ENCODE measurements at regions not wholly inside any gene's neighbourhood (a gene's known extent, or its start where the extent isn't known, plus 50 kb on each side); places are given as distances from the start of the nearest gene placed in this dataset.
"Not testable (repeated sequence)": the region's sequence is repeated elsewhere in the genome, so short reads cannot be mapped to it uniquely, and the experiment has no call there.

GRCh38 chr13:76319921-76320320 lies 566.3 kb downstream of the KCTD12 start:
- FAIRE-seq = no peak
- no peaks in the 10 kb centered on the region for H3K4me1 ChIP-seq (ENCODE audit: control insufficient read depth in 3 of 3, insufficient read depth in 2 of 3, low read depth in 1 of 3, low read length in 2 of 3)
- no peaks in the 10 kb centered on the region for H3K27me3 ChIP-seq (ENCODE audit: control insufficient read depth in 3 of 3, insufficient read depth in 3 of 3, low read length in 3 of 3)
- no peak for DNase-seq
- H3K36me3 ChIP-seq (ENCODE audit: control insufficient read depth in 3 of 3, insufficient read depth in 2 of 3, low read depth in 1 of 3, low read length in 3 of 3) = no peaks in the 10 kb centered on the region
- H3K4me3 ChIP-seq (ENCODE audit: low read depth in 1 of 3, low read length in 3 of 3) = no peak overlapping the region
- no peaks in the 10 kb centered on the region for H3K9me3 ChIP-seq (ENCODE audit: control insufficient read depth in 2 of 2, insufficient read depth in 1 of 2, low read depth in 1 of 2, low read length in 1 of 2)
- H3K27ac ChIP-seq (ENCODE audit: low read depth in 1 of 3, low read length in 2 of 3) = no peak overlapping the region

- FAIRE-seq (no peak), DNase-seq (no peak)
- H3K27ac ChIP-seq (ENCODE audit: low read depth in 1 of 3, low read length in 2 of 3) = no peak overlapping the region
- H3K27me3 ChIP-seq (ENCODE audit: control insufficient read depth in 3 of 3, insufficient read depth in 3 of 3, low read length in 3 of 3) = no peaks in the 10 kb centered on the region
- H3K9me3 ChIP-seq (ENCODE audit: control insufficient read depth in 2 of 2, insufficient read depth in 1 of 2, low read depth in 1 of 2, low read length in 1 of 2) = no peaks in the 10 kb centered on the region
- H3K4me3 ChIP-seq (ENCODE audit: low read depth in 1 of 3, low read length in 3 of 3) = no peak overlapping the region
- H3K36me3 ChIP-seq (ENCODE audit: control insufficient read depth in 3 of 3, insufficient read depth in 2 of 3, low read depth in 1 of 3, low read length in 3 of 3) = no peaks in the 10 kb centered on the region
- no peaks in the 10 kb centered on the region for H3K4me1 ChIP-seq (ENCODE audit: control insufficient read depth in 3 of 3, insufficient read depth in 2 of 3, low read depth in 1 of 3, low read length in 2 of 3)
Observed at GRCh38 chr13:76316998-76317527, 569.1 kb downstream of the KCTD12 start.

GRCh38 chr13:76314495-76314894 lies 571.7 kb downstream of the KCTD12 start:
- no peak overlapping the region for H3K27ac ChIP-seq (ENCODE audit: low read depth in 1 of 3, low read length in 2 of 3)

GRCh38 chr13:76307142-76307541 lies 579.1 kb downstream of the KCTD12 start:
- H3K27ac ChIP-seq (ENCODE audit: low read depth in 1 of 3, low read length in 2 of 3) = no peak overlapping the region
- H3K9me3 ChIP-seq (ENCODE audit: control insufficient read depth in 2 of 2, insufficient read depth in 1 of 2, low read depth in 1 of 2, low read length in 1 of 2) = no peaks in the 10 kb centered on the region
- H3K4me3 ChIP-seq (ENCODE audit: low read depth in 1 of 3, low read length in 3 of 3) = no peak overlapping the region
- WGBS, 3 donors = 43 to 57% (median 53%) methylated on average over 4 of the region's 4 CpGs
- no peaks in the 10 kb centered on the region for H3K27me3 ChIP-seq (ENCODE audit: control insufficient read depth in 3 of 3, insufficient read depth in 3 of 3, low read length in 3 of 3)
- FAIRE-seq (no peak), DNase-seq (no peak)
- H3K4me1 ChIP-seq (ENCODE audit: control insufficient read depth in 3 of 3, insufficient read depth in 2 of 3, low read depth in 1 of 3, low read length in 2 of 3) = no peaks in the 10 kb centered on the region
- H3K36me3 ChIP-seq (ENCODE audit: control insufficient read depth in 3 of 3, insufficient read depth in 2 of 3, low read depth in 1 of 3, low read length in 3 of 3) = no peaks in the 10 kb centered on the region

More at GRCh38 chr13:76314495-76314894, 571.7 kb downstream of the KCTD12 start:
- Histone ChIP-seq H3K9me3 (ENCODE audit: control insufficient read depth in 2 of 2, insufficient read depth in 1 of 2, low read depth in 1 of 2, low read length in 1 of 2) (no peaks in the 10 kb centered on the region), H3K4me1 (ENCODE audit: control insufficient read depth in 3 of 3, insufficient read depth in 2 of 3, low read depth in 1 of 3, low read length in 2 of 3) (no peaks in the 10 kb centered on the region), H3K27me3 (ENCODE audit: control insufficient read depth in 3 of 3, insufficient read depth in 3 of 3, low read length in 3 of 3) (no peaks in the 10 kb centered on the region), H3K36me3 (ENCODE audit: control insufficient read depth in 3 of 3, insufficient read depth in 2 of 3, low read depth in 1 of 3, low read length in 3 of 3) (no peaks in the 10 kb centered on the region), H3K4me3 (ENCODE audit: low read depth in 1 of 3, low read length in 3 of 3) (no peak overlapping the region)
- FAIRE-seq (no peak), DNase-seq (no peak)
- 77 to 83% (median 83%) methylated on average over 6 of the region's 6 CpGs for WGBS, 3 donors

- FAIRE-seq = no peak
- DNase-seq = no peak
- H3K4me1 ChIP-seq (ENCODE audit: control insufficient read depth in 3 of 3, insufficient read depth in 2 of 3, low read depth in 1 of 3, low read length in 2 of 3) = no peaks in the 10 kb centered on the region
- no peak overlapping the region for H3K4me3 ChIP-seq (ENCODE audit: low read depth in 1 of 3, low read length in 3 of 3)
- H3K27me3 ChIP-seq (ENCODE audit: control insufficient read depth in 3 of 3, insufficient read depth in 3 of 3, low read length in 3 of 3) = no peaks in the 10 kb centered on the region
- H3K27ac ChIP-seq (ENCODE audit: low read depth in 1 of 3, low read length in 2 of 3) = no peak overlapping the region
- H3K9me3 ChIP-seq (ENCODE audit: control insufficient read depth in 2 of 2, insufficient read depth in 1 of 2, low read depth in 1 of 2, low read length in 1 of 2) = no peaks in the 10 kb centered on the region
- 62 to 75% (median 71%) methylated on average over 4 of the region's 4 CpGs for WGBS, 3 donors
- H3K36me3 ChIP-seq (ENCODE audit: control insufficient read depth in 3 of 3, insufficient read depth in 2 of 3, low read depth in 1 of 3, low read length in 3 of 3) = no peaks in the 10 kb centered on the region
Observed at GRCh38 chr13:76300688-76301087, 585.5 kb downstream of the KCTD12 start.

GRCh38 chr13:76297331-76297730 lies 588.9 kb downstream of the KCTD12 start:
- WGBS, 3 donors = 83 to 88% (median 84%) methylated on average over 6 of the region's 6 CpGs
- DNase-seq (no peak), FAIRE-seq (no peak)

GRCh38 chr13:76296751-76297150 lies 589.5 kb downstream of the KCTD12 start:
- Histone ChIP-seq H3K27me3 (ENCODE audit: control insufficient read depth in 3 of 3, insufficient read depth in 3 of 3, low read length in 3 of 3) (no peaks in the 10 kb centered on the region), H3K4me1 (ENCODE audit: control insufficient read depth in 3 of 3, insufficient read depth in 2 of 3, low read depth in 1 of 3, low read length in 2 of 3) (no peaks in the 10 kb centered on the region), H3K4me3 (ENCODE audit: low read depth in 1 of 3, low read length in 3 of 3) (no peak overlapping the region), H3K36me3 (ENCODE audit: control insufficient read depth in 3 of 3, insufficient read depth in 2 of 3, low read depth in 1 of 3, low read length in 3 of 3) (no peaks in the 10 kb centered on the region), H3K27ac (ENCODE audit: low read depth in 1 of 3, low read length in 2 of 3) (no peak overlapping the region), H3K9me3 (ENCODE audit: control insufficient read depth in 2 of 2, insufficient read depth in 1 of 2, low read depth in 1 of 2, low read length in 1 of 2) (no peaks in the 10 kb centered on the region)
- DNase-seq (no peak), FAIRE-seq (no peak)
- WGBS, 3 donors = 86 to 90% (median 88%) methylated on average over 4 of the region's 4 CpGs

More at GRCh38 chr13:76297331-76297730, 588.9 kb downstream of the KCTD12 start:
- Histone ChIP-seq H3K27me3 (ENCODE audit: control insufficient read depth in 3 of 3, insufficient read depth in 3 of 3, low read length in 3 of 3) (no peaks in the 10 kb centered on the region), H3K4me3 (ENCODE audit: low read depth in 1 of 3, low read length in 3 of 3) (no peak overlapping the region), H3K27ac (ENCODE audit: low read depth in 1 of 3, low read length in 2 of 3) (no peak overlapping the region), H3K9me3 (ENCODE audit: control insufficient read depth in 2 of 2, insufficient read depth in 1 of 2, low read depth in 1 of 2, low read length in 1 of 2) (no peaks in the 10 kb centered on the region), H3K4me1 (ENCODE audit: control insufficient read depth in 3 of 3, insufficient read depth in 2 of 3, low read depth in 1 of 3, low read length in 2 of 3) (no peaks in the 10 kb centered on the region), H3K36me3 (ENCODE audit: control insufficient read depth in 3 of 3, insufficient read depth in 2 of 3, low read depth in 1 of 3, low read length in 3 of 3) (no peaks in the 10 kb centered on the region)

- not testable (repeated sequence) for H3K36me3 ChIP-seq (ENCODE audit: control insufficient read depth in 3 of 3, insufficient read depth in 2 of 3, low read depth in 1 of 3, low read length in 3 of 3); H3K27me3 ChIP-seq (ENCODE audit: control insufficient read depth in 3 of 3, insufficient read depth in 3 of 3, low read length in 3 of 3); H3K27ac ChIP-seq (ENCODE audit: low read depth in 1 of 3, low read length in 2 of 3); H3K4me3 ChIP-seq (ENCODE audit: low read depth in 1 of 3, low read length in 3 of 3); H3K4me1 ChIP-seq (ENCODE audit: control insufficient read depth in 3 of 3, insufficient read depth in 2 of 3, low read depth in 1 of 3, low read length in 2 of 3); H3K9me3 ChIP-seq (ENCODE audit: control insufficient read depth in 2 of 2, insufficient read depth in 1 of 2, low read depth in 1 of 2, low read length in 1 of 2); FAIRE-seq; DNase-seq
- WGBS, 3 donors = 93 to 96% (median 95%) methylated on average over 25 of the region's 25 CpGs
Observed at GRCh38 chr13:76295020-76295419, 591.2 kb downstream of the KCTD12 start.

GRCh38 chr13:76293751-76294150 lies 592.5 kb downstream of the KCTD12 start:
- FAIRE-seq = no peak
- no peak overlapping the region for H3K4me3 ChIP-seq (ENCODE audit: low read depth in 1 of 3, low read length in 3 of 3)
- no peaks in the 10 kb centered on the region for H3K9me3 ChIP-seq (ENCODE audit: control insufficient read depth in 2 of 2, insufficient read depth in 1 of 2, low read depth in 1 of 2, low read length in 1 of 2)
- H3K27me3 ChIP-seq (ENCODE audit: control insufficient read depth in 3 of 3, insufficient read depth in 3 of 3, low read length in 3 of 3) = no peaks in the 10 kb centered on the region
- no peaks in the 10 kb centered on the region for H3K4me1 ChIP-seq (ENCODE audit: control insufficient read depth in 3 of 3, insufficient read depth in 2 of 3, low read depth in 1 of 3, low read length in 2 of 3)
- no peak overlapping the region for H3K27ac ChIP-seq (ENCODE audit: low read depth in 1 of 3, low read length in 2 of 3)
- DNase-seq = no peak
- no peaks in the 10 kb centered on the region for H3K36me3 ChIP-seq (ENCODE audit: control insufficient read depth in 3 of 3, insufficient read depth in 2 of 3, low read depth in 1 of 3, low read length in 3 of 3)

Data from small intestine (tissue), 7 donors.